ENCODE measurements at regions not wholly inside any gene's neighbourhood (a gene's known extent, or its start where the extent isn't known, plus 50 kb on each side); places are given as distances from the start of the nearest gene placed in this dataset.

DNA sequence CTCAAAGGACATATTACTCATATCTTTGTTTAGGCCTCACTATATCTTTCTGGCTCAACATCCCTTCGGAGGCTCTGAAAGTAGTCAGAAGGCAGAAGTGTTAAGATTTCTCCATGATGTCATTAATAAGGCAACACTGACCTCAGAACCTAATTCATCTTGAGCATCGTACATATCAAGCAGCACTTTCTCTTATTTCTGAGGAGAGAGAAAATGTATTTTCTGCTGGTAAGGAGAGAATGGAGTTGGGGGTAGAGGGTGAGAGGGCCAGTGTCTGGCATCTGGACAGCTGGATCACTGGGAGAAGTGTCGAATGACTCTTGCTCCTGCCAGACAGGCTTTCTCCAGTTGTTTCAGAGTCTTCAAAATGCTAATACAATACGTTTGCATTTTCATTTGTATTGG is 213.2 kb upstream of the PRICKLE1 start:
- Histone ChIP-seq H3K9me3 (ENCODE audit: insufficient read depth, low read depth, low read length) (no peaks in the 10 kb centered on the region), H3K9me2 (replicated peaks; ENCODE audit: low read depth, low read length) (no peaks in the 10 kb centered on the region), H3K4me1 (ENCODE audit: insufficient read depth, low read length, poor library complexity, severe bottlenecking) (peaks cover 4% of the 10 kb centered on the region), H2AFZ (ENCODE audit: low read length) (no peak overlapping the region), H3K36me3 (ENCODE audit: insufficient read depth, low read length) (no peaks in the 10 kb centered on the region), H4K20me1 (ENCODE audit: insufficient read depth, low read length, poor library complexity, severe bottlenecking) (no peaks in the 10 kb centered on the region), H3K27me3 (ENCODE audit: insufficient read depth, low read length, poor library complexity, severe bottlenecking) (no peaks in the 10 kb centered on the region), H3K4me2 (ENCODE audit: low read depth, low read length, poor library complexity, severe bottlenecking) (no peak overlapping the region), H3F3A (ENCODE audit: low read depth) (no peaks in the 10 kb centered on the region), H3K9ac (ENCODE audit: low read depth, low read length, poor library complexity, severe bottlenecking) (no peak overlapping the region), H3K4me3 (ENCODE audit: low read length, poor library complexity, severe bottlenecking) (no peak overlapping the region), H3K79me2 (ENCODE audit: insufficient read depth, low read length) (no peaks in the 10 kb centered on the region)
- TF ChIP-seq EZH2phosphoT487 (IDR thresholded peaks at IDR 0.05; ENCODE audit: borderline replicate concordance), result no peak
- TF ChIP-seq, protein P1, sequence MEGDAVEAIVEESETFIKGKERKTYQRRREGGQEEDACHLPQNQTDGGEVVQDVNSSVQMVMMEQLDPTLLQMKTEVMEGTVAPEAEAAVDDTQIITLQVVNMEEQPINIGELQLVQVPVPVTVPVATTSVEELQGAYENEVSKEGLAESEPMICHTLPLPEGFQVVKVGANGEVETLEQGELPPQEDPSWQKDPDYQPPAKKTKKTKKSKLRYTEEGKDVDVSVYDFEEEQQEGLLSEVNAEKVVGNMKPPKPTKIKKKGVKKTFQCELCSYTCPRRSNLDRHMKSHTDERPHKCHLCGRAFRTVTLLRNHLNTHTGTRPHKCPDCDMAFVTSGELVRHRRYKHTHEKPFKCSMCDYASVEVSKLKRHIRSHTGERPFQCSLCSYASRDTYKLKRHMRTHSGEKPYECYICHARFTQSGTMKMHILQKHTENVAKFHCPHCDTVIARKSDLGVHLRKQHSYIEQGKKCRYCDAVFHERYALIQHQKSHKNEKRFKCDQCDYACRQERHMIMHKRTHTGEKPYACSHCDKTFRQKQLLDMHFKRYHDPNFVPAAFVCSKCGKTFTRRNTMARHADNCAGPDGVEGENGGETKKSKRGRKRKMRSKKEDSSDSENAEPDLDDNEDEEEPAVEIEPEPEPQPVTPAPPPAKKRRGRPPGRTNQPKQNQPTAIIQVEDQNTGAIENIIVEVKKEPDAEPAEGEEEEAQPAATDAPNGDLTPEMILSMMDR (conservative IDR thresholded peaks at IDR 0.05; ENCODE audit: low read length), result no peak

DNA sequence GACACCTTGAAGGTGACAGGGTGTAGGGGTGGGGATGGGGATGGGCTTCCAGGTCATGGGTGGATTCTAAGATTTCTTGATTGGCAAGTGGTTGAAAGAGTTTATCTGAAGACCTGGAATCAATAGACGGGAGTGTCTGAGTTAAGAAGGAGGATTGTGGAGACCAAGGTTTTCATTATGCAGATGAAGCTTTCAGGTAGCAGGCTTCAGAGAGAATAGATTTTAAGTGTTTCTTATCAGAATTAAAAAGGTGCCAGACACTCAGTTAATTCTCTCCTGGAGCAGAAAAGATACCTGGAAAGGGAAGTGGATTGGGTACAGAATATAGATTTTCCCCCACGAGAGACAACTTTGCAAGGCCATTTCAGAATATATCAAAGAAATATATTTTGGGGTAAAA is 211.7 kb upstream of the PRICKLE1 start:
- H3F3A ChIP-seq (ENCODE audit: low read depth), result no peaks in the 10 kb centered on the region
- no peaks in the 10 kb centered on the region for H4K20me1 ChIP-seq (ENCODE audit: insufficient read depth, low read length, poor library complexity, severe bottlenecking)
- H3K27me3 ChIP-seq (ENCODE audit: insufficient read depth, low read length, poor library complexity, severe bottlenecking), result no peaks in the 10 kb centered on the region
- H3K9me3 ChIP-seq (ENCODE audit: insufficient read depth, low read depth, low read length), result no peaks in the 10 kb centered on the region
- no peaks in the 10 kb centered on the region for H3K79me2 ChIP-seq (ENCODE audit: insufficient read depth, low read length)
- H3K36me3 ChIP-seq (ENCODE audit: insufficient read depth, low read length), result no peaks in the 10 kb centered on the region
- no peaks in the 10 kb centered on the region for H3K9me2 ChIP-seq (replicated peaks; ENCODE audit: low read depth, low read length)
- H2AFZ ChIP-seq (ENCODE audit: low read length), result no peak overlapping the region
- no peak overlapping the region for H3K4me3 ChIP-seq (ENCODE audit: low read length, poor library complexity, severe bottlenecking)
- H3K4me2 ChIP-seq (ENCODE audit: low read depth, low read length, poor library complexity, severe bottlenecking), result no peak overlapping the region
- TF ChIP-seq, protein P1 (conservative IDR thresholded peaks at IDR 0.05; ENCODE audit: low read length), result no peak
- no peak for TF ChIP-seq EZH2phosphoT487 (IDR thresholded peaks at IDR 0.05; ENCODE audit: borderline replicate concordance)
- peaks cover 4% of the 10 kb centered on the region for H3K4me1 ChIP-seq (ENCODE audit: insufficient read depth, low read length, poor library complexity, severe bottlenecking)
- H3K9ac ChIP-seq (ENCODE audit: low read depth, low read length, poor library complexity, severe bottlenecking), result no peak overlapping the region

DNA sequence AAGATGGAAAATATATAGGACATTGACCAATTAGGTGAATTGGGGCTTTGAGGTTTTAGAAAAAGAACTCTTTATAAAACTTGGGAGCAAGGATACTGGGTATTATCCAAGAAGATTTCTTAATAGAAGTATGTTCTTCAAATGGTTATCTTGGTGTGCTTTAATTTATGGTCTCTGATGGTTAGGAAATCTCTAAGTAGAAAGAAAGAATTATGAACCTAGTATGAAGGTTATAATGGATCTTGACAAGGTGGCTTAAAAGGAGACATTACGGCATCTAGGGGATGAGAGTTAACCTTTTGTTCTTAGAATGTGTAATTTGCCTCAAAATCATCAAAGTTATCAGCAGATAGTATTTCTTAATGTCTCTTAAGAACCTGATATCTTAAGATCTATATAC is 210.4 kb upstream of the PRICKLE1 start:
- H3K4me1 ChIP-seq (ENCODE audit: insufficient read depth, low read length, poor library complexity, severe bottlenecking), result peaks cover 4% of the 10 kb centered on the region
- no peak overlapping the region for H3K9ac ChIP-seq (ENCODE audit: low read depth, low read length, poor library complexity, severe bottlenecking)
- no peak overlapping the region for H3K4me2 ChIP-seq (ENCODE audit: low read depth, low read length, poor library complexity, severe bottlenecking)
- H3K79me2 ChIP-seq (ENCODE audit: insufficient read depth, low read length), result no peaks in the 10 kb centered on the region
- H3K4me3 ChIP-seq (ENCODE audit: low read length, poor library complexity, severe bottlenecking), result no peak overlapping the region
- H3F3A ChIP-seq (ENCODE audit: low read depth), result no peaks in the 10 kb centered on the region
- H3K9me3 ChIP-seq (ENCODE audit: insufficient read depth, low read depth, low read length), result no peaks in the 10 kb centered on the region
- no peaks in the 10 kb centered on the region for H4K20me1 ChIP-seq (ENCODE audit: insufficient read depth, low read length, poor library complexity, severe bottlenecking)
- no peak for TF ChIP-seq EZH2phosphoT487 (IDR thresholded peaks at IDR 0.05; ENCODE audit: borderline replicate concordance)
- TF ChIP-seq, protein P1 (conservative IDR thresholded peaks at IDR 0.05; ENCODE audit: low read length), result no peak
- H2AFZ ChIP-seq (ENCODE audit: low read length), result no peak overlapping the region
- no peaks in the 10 kb centered on the region for H3K27me3 ChIP-seq (ENCODE audit: insufficient read depth, low read length, poor library complexity, severe bottlenecking)
- no peaks in the 10 kb centered on the region for H3K9me2 ChIP-seq (replicated peaks; ENCODE audit: low read depth, low read length)
- H3K36me3 ChIP-seq (ENCODE audit: insufficient read depth, low read length), result no peaks in the 10 kb centered on the region
